CD14-positive monocyte (primary cell): ENCODE measurements at regions not wholly inside any gene's neighbourhood (a gene's known extent, or its start where the extent isn't known, plus 50 kb on each side); places are given as distances from the start of the nearest gene placed in this dataset.

Source experiments
- DNase-seq, 3 donors: peaks; one replicate each; pipeline ENCODE4 v3.0.0-alpha.2; 2011 to 2022
- H2AFZ ChIP-seq: 2 replicates; pipeline ENCODE4 v1.6.0; 2012; ENCODE audit warnings: mild to moderate bottlenecking, low read depth, low read length, inconsistent platforms; ENCODE audit not compliant: insufficient read depth, poor library complexity, severe bottlenecking
- H3K27ac ChIP-seq, 2 donors: 1 replicate in 1 of 2; 2 replicates in 1 of 2; pipeline ENCODE4 v1.5.1; 2012 to 2013; ENCODE audit warnings: low read length in 2 of 2, control low read depth in 1 of 2, inconsistent platforms in 1 of 2, low read depth in 1 of 2, mild to moderate bottlenecking in 1 of 2
- H3K27me3 ChIP-seq, 2 donors: one replicate each; pipeline versions ENCODE4 v1.6.0 to v1.6.1; 2011 to 2013; ENCODE audit warnings: low read length in 2 of 2; ENCODE audit not compliant: control insufficient read depth in 2 of 2, insufficient read depth in 2 of 2
- H3K36me3 ChIP-seq, 2 donors: replicated peaks in 1 of 2; 1 replicate in 1 of 2; 2 replicates in 1 of 2; pipeline versions ENCODE4 v1.5.1 to v1.6.1; 2012 to 2013; ENCODE audit warnings: low read length in 2 of 2, control low read depth in 1 of 2, inconsistent platforms in 1 of 2, mild to moderate bottlenecking in 1 of 2; ENCODE audit not compliant: insufficient read depth in 2 of 2, control insufficient read depth in 1 of 2
- H3K4me1 ChIP-seq, 2 donors: 1 replicate in 1 of 2; 2 replicates in 1 of 2; pipeline versions ENCODE4 v1.5.1 to v1.6.1; 2012 to 2013; ENCODE audit warnings: low read length in 2 of 2, control low read depth in 1 of 2, inconsistent platforms in 1 of 2, mild to moderate bottlenecking in 1 of 2, moderate library complexity in 1 of 2; ENCODE audit not compliant: insufficient read depth in 2 of 2, control insufficient read depth in 1 of 2
- H3K4me2 ChIP-seq: replicated peaks from 2 replicates; pipeline ENCODE3; 2012; ENCODE audit warnings: low read length, moderate library complexity, mild to moderate bottlenecking; ENCODE audit not compliant: poor library complexity, severe bottlenecking; ENCODE audit errors: extremely low read depth
- H3K4me3 ChIP-seq, 3 experiments: fragments of 200-600 bp in 1 of 3; sonication (generic) in 1 of 3; replicated peaks in 1 of 3; 1 replicate in 2 of 3; 2 replicates in 1 of 3; pipeline ENCODE4 v1.5.1; 2011 to 2013; ENCODE audit warnings: low read length in 3 of 3, mild to moderate bottlenecking in 3 of 3, control low read depth in 2 of 3, low read depth in 2 of 3, inconsistent platforms in 1 of 3, moderate library complexity in 1 of 3
- H3K79me2 ChIP-seq: 2 replicates; pipeline ENCODE4 v1.6.0; 2012; ENCODE audit warnings: mild to moderate bottlenecking, control low read depth, inconsistent platforms, low read length, moderate library complexity; ENCODE audit not compliant: insufficient read depth
- H3K9ac ChIP-seq: 2 replicates; pipeline ENCODE4 v1.6.0; 2017; ENCODE audit warnings: low read length, mild to moderate bottlenecking; ENCODE audit not compliant: insufficient read depth, poor library complexity, severe bottlenecking
- H3K9me3 ChIP-seq, 2 donors: replicated peaks in 1 of 2; 1 replicate in 1 of 2; 2 replicates in 1 of 2; pipeline versions ENCODE4 v1.5.1 to v1.6.1; 2012 to 2013; ENCODE audit warnings: low read length in 2 of 2, control low read depth in 1 of 2; ENCODE audit not compliant: control insufficient read depth in 1 of 2, insufficient read depth in 1 of 2
- H4K20me1 ChIP-seq: 2 replicates; pipeline ENCODE4 v1.6.0; 2012; ENCODE audit warnings: mild to moderate bottlenecking, low read length, control low read depth, moderate library complexity; ENCODE audit not compliant: insufficient read depth
- H3K27ac Mint-ChIP-seq, 7 donors: one replicate each; pipeline ENCODE4 v1.8.0; 2020; ENCODE audit warnings: mild to moderate bottlenecking in 7 of 7, mixed read lengths in 7 of 7, moderate library complexity in 6 of 7, inconsistent platforms in 2 of 7
- H3K27me3 Mint-ChIP-seq, 3 donors: one replicate each; pipeline ENCODE4 v1.8.0; 2021 to 2022; ENCODE audit warnings: low read depth in 3 of 3, mild to moderate bottlenecking in 3 of 3, mixed read lengths in 3 of 3, moderate library complexity in 3 of 3, inconsistent platforms in 1 of 3
- H3K36me3 Mint-ChIP-seq, 2 donors: one replicate each; pipeline ENCODE4 v1.8.0; 2020; ENCODE audit warnings: mixed read lengths in 2 of 2, inconsistent platforms in 1 of 2, mild to moderate bottlenecking in 1 of 2
- H3K4me1 Mint-ChIP-seq: one replicate; pipeline ENCODE4 v1.8.0; 2020; ENCODE audit warnings: mild to moderate bottlenecking, mixed read lengths
- H3K4me3 Mint-ChIP-seq, 2 donors: one replicate each; pipeline ENCODE4 v1.8.0; 2020; ENCODE audit warnings: mild to moderate bottlenecking in 2 of 2, mixed read lengths in 2 of 2, moderate library complexity in 1 of 2
- H3K9me3 Mint-ChIP-seq, 7 donors: one replicate each; pipeline ENCODE4 v1.8.0; 2020 to 2022; ENCODE audit warnings: mixed read lengths in 7 of 7, mild to moderate bottlenecking in 6 of 7, moderate library complexity in 6 of 7, inconsistent platforms in 2 of 7
- WGBS: methylation state at CpG from one replicate; pipeline ENCODE4 v1.1.5; 2013; ENCODE audit warnings: missing lambda C conversion rate; ENCODE audit not compliant: insufficient coverage; 5-methylcytosine and 5-hydroxymethylcytosine counted together
- intact Hi-C, 2 donors: fragments of 100-400 bp; cut with micrococcal nuclease; formaldehyde crosslinking; loops; one replicate each; pipeline versions ENCODE4 v1.15.0 to v1.15.1; 2023
- TF ChIP-seq, protein P1 (sequence below): fragments of 200-600 bp; IDR thresholded peaks from one replicate; pipeline ENCODE4 v1.8.0; 2022; ENCODE audit warnings: antibody characterized with exemption, mild to moderate bottlenecking

DNA sequence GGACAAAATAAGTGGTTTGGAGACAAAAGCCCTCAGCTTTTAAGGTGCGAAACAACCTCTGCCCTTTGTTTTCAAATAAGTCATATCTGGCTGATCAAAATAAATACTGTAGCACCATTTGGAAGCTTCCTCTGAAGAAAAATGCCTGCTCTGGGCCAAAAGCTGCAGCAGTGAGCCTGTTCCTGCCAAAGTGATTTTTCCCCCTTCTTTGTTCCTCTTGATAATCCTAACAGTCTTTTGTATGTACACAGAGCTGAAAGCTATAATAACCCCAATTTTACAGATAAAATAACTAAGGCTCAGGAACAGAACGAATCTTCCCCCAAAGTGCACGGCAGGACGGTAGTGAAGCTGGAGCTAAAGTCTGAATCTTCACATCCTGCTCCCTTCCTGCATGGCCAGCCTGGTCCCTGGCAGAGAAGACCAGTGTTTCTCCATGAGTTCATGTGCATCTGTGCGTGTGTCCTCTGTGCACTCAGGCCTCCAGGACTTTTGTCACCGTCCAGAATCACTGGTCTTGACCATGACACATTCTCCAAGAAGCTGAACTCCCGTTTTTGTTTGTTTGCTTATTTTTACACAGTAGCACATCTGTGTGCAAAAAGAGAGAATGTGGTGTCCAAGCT is 2114.1 kb upstream of the PIK3C3 start:
- 26% methylated on average over 4 of the region's 7 CpGs for WGBS
- Histone ChIP-seq H3K4me1 (peaks cover 3 to 5% of the 10 kb centered on the region in 2 donors), H3K9me3 (peaks cover 0 to 3% of the 10 kb centered on the region in 2 donors), H3K4me2 (peak overlapping the region; percentile 47), H3K4me3 (peak overlapping the region in 1 of 3 experiments; percentile 25), H3K36me3 (no peaks in the 10 kb centered on the region), H3K27me3 (peaks cover 11 to 24% of the 10 kb centered on the region in 2 donors), H3K27ac (no peak overlapping the region), H3K79me2 (no peaks in the 10 kb centered on the region), H3K9ac (no peak overlapping the region), H2AFZ (no peak overlapping the region), H4K20me1 (no peaks in the 10 kb centered on the region)
- no peaks in the 10 kb centered on the region for H3K36me3 Mint-ChIP-seq
- TF ChIP-seq, protein P1, sequence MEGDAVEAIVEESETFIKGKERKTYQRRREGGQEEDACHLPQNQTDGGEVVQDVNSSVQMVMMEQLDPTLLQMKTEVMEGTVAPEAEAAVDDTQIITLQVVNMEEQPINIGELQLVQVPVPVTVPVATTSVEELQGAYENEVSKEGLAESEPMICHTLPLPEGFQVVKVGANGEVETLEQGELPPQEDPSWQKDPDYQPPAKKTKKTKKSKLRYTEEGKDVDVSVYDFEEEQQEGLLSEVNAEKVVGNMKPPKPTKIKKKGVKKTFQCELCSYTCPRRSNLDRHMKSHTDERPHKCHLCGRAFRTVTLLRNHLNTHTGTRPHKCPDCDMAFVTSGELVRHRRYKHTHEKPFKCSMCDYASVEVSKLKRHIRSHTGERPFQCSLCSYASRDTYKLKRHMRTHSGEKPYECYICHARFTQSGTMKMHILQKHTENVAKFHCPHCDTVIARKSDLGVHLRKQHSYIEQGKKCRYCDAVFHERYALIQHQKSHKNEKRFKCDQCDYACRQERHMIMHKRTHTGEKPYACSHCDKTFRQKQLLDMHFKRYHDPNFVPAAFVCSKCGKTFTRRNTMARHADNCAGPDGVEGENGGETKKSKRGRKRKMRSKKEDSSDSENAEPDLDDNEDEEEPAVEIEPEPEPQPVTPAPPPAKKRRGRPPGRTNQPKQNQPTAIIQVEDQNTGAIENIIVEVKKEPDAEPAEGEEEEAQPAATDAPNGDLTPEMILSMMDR = no peak
- DNase-seq = no peak
- H3K27ac Mint-ChIP-seq = no peak overlapping the region
- H3K4me3 Mint-ChIP-seq = peak overlapping the region in 1 of 2 donors; percentile 85
- intact Hi-C loops = loop anchor here in 1 of 2 donors (10.0 kb wide), 1 partner anchor 56 kb away; no protein-coding TSS in a partner anchor
- H3K4me1 Mint-ChIP-seq = peaks cover 10% of the 10 kb centered on the region
- H3K9me3 Mint-ChIP-seq = peaks cover 0 to 4% (median 0%) of the 10 kb centered on the region in 7 donors
- peaks cover 15 to 30% (median 16%) of the 10 kb centered on the region in 3 donors for H3K27me3 Mint-ChIP-seq

DNA sequence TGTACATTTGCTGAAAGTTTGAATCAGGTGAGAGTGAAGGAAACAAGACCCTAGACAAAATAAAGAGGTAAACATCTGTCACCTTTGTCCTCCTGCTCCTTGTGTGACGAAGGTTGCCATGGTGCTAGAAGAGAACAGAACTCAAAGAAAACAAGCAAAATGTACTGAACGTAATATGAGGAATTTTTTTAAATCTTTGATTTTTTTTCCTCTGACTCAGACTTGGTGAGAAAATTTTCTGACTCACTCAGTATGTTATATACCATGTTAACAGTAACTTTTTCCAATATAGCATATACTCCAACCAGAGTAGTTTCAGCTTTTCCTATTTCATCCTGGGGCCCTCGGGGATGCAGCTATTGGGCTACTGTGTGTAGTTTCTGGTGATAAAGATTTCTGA is 2114.6 kb upstream of the PIK3C3 start:
- peaks cover 15 to 30% (median 16%) of the 10 kb centered on the region in 3 donors for H3K27me3 Mint-ChIP-seq
- no peak overlapping the region for H3K9ac ChIP-seq

More for the DNA sequence above, 2114.6 kb upstream of the PIK3C3 start:
- DNase-seq = no peak
- Histone ChIP-seq H3K27ac (no peak overlapping the region), H3K36me3 (no peaks in the 10 kb centered on the region), H3K4me2 (no peak overlapping the region), H4K20me1 (no peaks in the 10 kb centered on the region), H3K4me1 (peaks cover 3 to 5% of the 10 kb centered on the region in 2 donors), H3K79me2 (no peaks in the 10 kb centered on the region), H3K4me3 (no peak overlapping the region), H3K9me3 (peaks cover 0 to 3% of the 10 kb centered on the region in 2 donors), H2AFZ (no peak overlapping the region), H3K27me3 (peaks cover 11 to 24% of the 10 kb centered on the region in 2 donors)
- Mint-ChIP-seq H3K27ac (no peak overlapping the region), H3K36me3 (no peaks in the 10 kb centered on the region), H3K4me1 (peaks cover 10% of the 10 kb centered on the region), H3K4me3 (no peak overlapping the region), H3K9me3 (peaks cover 0 to 4% (median 3%) of the 10 kb centered on the region in 7 donors)
- WGBS = no CpG with 5 or more reads among the region's 3 CpGs
- intact Hi-C loops = loop anchor here in 1 of 2 donors (10.0 kb wide), 1 partner anchor 56 kb away; no protein-coding TSS in a partner anchor
- TF ChIP-seq, protein P1 = no peak
